GM21576 (cell line): ENCODE measurements at regions not wholly inside any gene's neighbourhood (a gene's known extent, or its start where the extent isn't known, plus 50 kb on each side); places are given as distances from the start of the nearest gene placed in this dataset.
"Not testable (repeated sequence)": the region's sequence is repeated elsewhere in the genome, so short reads cannot be mapped to it uniquely, and the experiment has no call there.

Source experiments
- ATAC-seq: cut with Tn5 transposase; IDR thresholded peaks from one replicate; pipeline ENCODE4 v1.9.1; 2021; ENCODE audit warnings: mild to moderate bottlenecking, moderate library complexity; ENCODE audit not compliant: unreplicated experiment

- ATAC-seq = not testable (repeated sequence)
These were observed 83.9 kb upstream of the FRG2C start for GRCh38 chr3:75579981-75580782.

- not testable (repeated sequence) for ATAC-seq
These were observed 81.6 kb upstream of the FRG2C start for GRCh38 chr3:75582536-75582935.

- ATAC-seq = not testable (repeated sequence)
These were observed 81.0 kb upstream of the FRG2C start for GRCh38 chr3:75583116-75583515.

- ATAC-seq = not testable (repeated sequence)
These were observed 76.4 kb upstream of the FRG2C start for GRCh38 chr3:75587695-75588094.

- not testable (repeated sequence) for ATAC-seq
These were observed 73.7 kb upstream of the FRG2C start for GRCh38 chr3:75590382-75590781.

GRCh38 chr3:75604286-75604934, 59.7 kb upstream of the FRG2C start:
- not testable (repeated sequence) for ATAC-seq

GRCh38 chr3:75607996-75608395, 56.1 kb upstream of the FRG2C start:
- ATAC-seq = not testable (repeated sequence)

- ATAC-seq = not testable (repeated sequence)
These were observed 54.5 kb upstream of the FRG2C start for GRCh38 chr3:75609598-75609997.

GRCh38 chr3:75610773-75611172, 53.4 kb upstream of the FRG2C start:
- no peak for ATAC-seq

GRCh38 chr3:75611724-75612460, 52.2 kb upstream of the FRG2C start:
- ATAC-seq = not testable (repeated sequence)
